ENCODE measurements at regions not wholly inside any gene's neighbourhood (a gene's known extent, or its start where the extent isn't known, plus 50 kb on each side); places are given as distances from the start of the nearest gene placed in this dataset.

- Histone ChIP-seq H3K4me3 (no peak overlapping the region), H3K4me1 (peaks cover 6% of the 10 kb centered on the region), H3K27ac (no peak overlapping the region), H3K9me3 (no peaks in the 10 kb centered on the region), H3K27me3 (no peaks in the 10 kb centered on the region), H3K36me3 (no peaks in the 10 kb centered on the region)
- TF ChIP-seq EP300 (IDR thresholded peaks at IDR 0.05) (no peak), POLR2AphosphoS5 (IDR thresholded peaks at IDR 0.05) (no peak), POLR2A (IDR thresholded peaks at IDR 0.05) (no peak)
- TF ChIP-seq, protein P1, sequence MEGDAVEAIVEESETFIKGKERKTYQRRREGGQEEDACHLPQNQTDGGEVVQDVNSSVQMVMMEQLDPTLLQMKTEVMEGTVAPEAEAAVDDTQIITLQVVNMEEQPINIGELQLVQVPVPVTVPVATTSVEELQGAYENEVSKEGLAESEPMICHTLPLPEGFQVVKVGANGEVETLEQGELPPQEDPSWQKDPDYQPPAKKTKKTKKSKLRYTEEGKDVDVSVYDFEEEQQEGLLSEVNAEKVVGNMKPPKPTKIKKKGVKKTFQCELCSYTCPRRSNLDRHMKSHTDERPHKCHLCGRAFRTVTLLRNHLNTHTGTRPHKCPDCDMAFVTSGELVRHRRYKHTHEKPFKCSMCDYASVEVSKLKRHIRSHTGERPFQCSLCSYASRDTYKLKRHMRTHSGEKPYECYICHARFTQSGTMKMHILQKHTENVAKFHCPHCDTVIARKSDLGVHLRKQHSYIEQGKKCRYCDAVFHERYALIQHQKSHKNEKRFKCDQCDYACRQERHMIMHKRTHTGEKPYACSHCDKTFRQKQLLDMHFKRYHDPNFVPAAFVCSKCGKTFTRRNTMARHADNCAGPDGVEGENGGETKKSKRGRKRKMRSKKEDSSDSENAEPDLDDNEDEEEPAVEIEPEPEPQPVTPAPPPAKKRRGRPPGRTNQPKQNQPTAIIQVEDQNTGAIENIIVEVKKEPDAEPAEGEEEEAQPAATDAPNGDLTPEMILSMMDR (IDR thresholded peaks at IDR 0.05) = no peak
- no peak for DNase-seq (ENCODE audit: low spot score in 2 of 2)
- WGBS = 55% methylated on average over 7 of the region's 7 CpGs
Observed at GRCh38 chr11:129286813-129287212, 88.8 kb upstream of the BARX2 start.

DNA sequence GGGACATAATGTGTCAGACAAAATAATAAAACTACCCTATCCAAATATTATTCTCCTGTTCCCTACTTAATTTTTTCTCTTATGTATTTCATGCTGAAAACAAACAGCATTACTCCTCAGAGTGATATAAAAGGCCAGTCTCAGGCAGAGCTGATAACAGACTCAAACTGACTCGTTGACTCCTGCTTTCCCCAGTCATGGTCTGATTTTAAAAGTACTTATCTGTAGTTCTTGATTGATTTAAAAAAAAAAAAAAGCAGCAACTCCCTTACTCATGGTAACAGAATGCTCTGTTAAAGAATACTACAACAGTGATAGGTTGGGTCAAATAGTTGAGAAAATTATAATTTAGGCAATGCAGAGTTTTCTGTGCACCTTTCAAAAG is 90.3 kb upstream of the BARX2 start:
- Histone ChIP-seq H3K4me1 (peaks cover 8% of the 10 kb centered on the region), H3K27me3 (no peaks in the 10 kb centered on the region), H3K9me3 (no peaks in the 10 kb centered on the region), H3K27ac (no peak overlapping the region), H3K4me3 (no peak overlapping the region), H3K36me3 (no peaks in the 10 kb centered on the region)
- TF ChIP-seq POLR2AphosphoS5 (IDR thresholded peaks at IDR 0.05) = no peak
- TF ChIP-seq, protein P1 (IDR thresholded peaks at IDR 0.05) = no peak
- no peak for TF ChIP-seq POLR2A (IDR thresholded peaks at IDR 0.05)
- no peak for TF ChIP-seq EP300 (IDR thresholded peaks at IDR 0.05)
- 58% methylated on average over 1 of the region's 1 CpG for WGBS
- no peak for DNase-seq (ENCODE audit: low spot score in 2 of 2)

DNA sequence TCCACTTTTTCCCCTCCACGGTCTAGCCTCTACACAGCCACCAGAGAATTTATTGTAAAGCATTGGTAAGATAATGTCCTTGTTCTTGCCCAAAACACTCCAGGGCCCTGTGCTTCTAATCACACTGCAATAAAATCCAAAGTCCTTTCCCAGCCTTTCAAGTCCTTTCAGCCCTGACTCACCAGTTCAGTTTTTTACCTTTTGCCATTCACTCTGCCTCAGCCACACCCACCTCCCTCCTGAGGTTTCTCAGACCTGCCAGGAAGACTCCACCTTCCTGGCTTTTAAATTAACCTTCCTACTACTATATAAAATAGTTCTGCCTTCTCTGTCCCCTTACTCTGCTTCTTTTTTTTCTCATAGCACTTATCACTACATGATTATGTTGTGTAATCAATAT is 91.0 kb upstream of the ARHGAP32 start:
- Histone ChIP-seq H3K36me3 (no peaks in the 10 kb centered on the region), H3K9me3 (no peaks in the 10 kb centered on the region), H3K4me3 (no peak overlapping the region), H3K27me3 (no peaks in the 10 kb centered on the region), H3K4me1 (peaks cover 20% of the 10 kb centered on the region), H3K27ac (no peak overlapping the region)
- no peak for DNase-seq (ENCODE audit: low spot score in 2 of 2)
- TF ChIP-seq EP300 (IDR thresholded peaks at IDR 0.05) (no peak), POLR2AphosphoS5 (IDR thresholded peaks at IDR 0.05) (no peak), POLR2A (IDR thresholded peaks at IDR 0.05) (no peak)
- TF ChIP-seq, protein P1 (IDR thresholded peaks at IDR 0.05) = no peak
- WGBS = 56% methylated on average over 1 of the region's 1 CpG

GRCh38 chr11:129282634-129283033 is 90.5 kb upstream of the ARHGAP32 start:
- no peak for DNase-seq (ENCODE audit: low spot score in 2 of 2)
- peaks cover 24% of the 10 kb centered on the region for H3K4me1 ChIP-seq
- H3K4me3 ChIP-seq = no peak overlapping the region
- no peak overlapping the region for H3K27ac ChIP-seq
- 48% methylated on average over 2 of the region's 2 CpGs for WGBS
- H3K36me3 ChIP-seq = no peaks in the 10 kb centered on the region
- TF ChIP-seq EP300 (IDR thresholded peaks at IDR 0.05) (no peak), POLR2AphosphoS5 (IDR thresholded peaks at IDR 0.05) (no peak), POLR2A (IDR thresholded peaks at IDR 0.05) (no peak)
- TF ChIP-seq, protein P1 (IDR thresholded peaks at IDR 0.05) = no peak
- H3K9me3 ChIP-seq = no peaks in the 10 kb centered on the region
- no peaks in the 10 kb centered on the region for H3K27me3 ChIP-seq

GRCh38 chr11:129281471-129282415 is 89.6 kb upstream of the ARHGAP32 start:
- H3K9me3 ChIP-seq = no peaks in the 10 kb centered on the region
- TF ChIP-seq POLR2A (IDR thresholded peaks at IDR 0.05) (no peak), EP300 (IDR thresholded peaks at IDR 0.05) (no peak), POLR2AphosphoS5 (IDR thresholded peaks at IDR 0.05) (no peak)
- TF ChIP-seq, protein P1 (IDR thresholded peaks at IDR 0.05) = no peak
- no peaks in the 10 kb centered on the region for H3K27me3 ChIP-seq
- H3K4me1 ChIP-seq = peaks cover 33% of the 10 kb centered on the region
- no peak overlapping the region for H3K27ac ChIP-seq
- WGBS = 86% methylated on average over 11 of the region's 11 CpGs
- no peak for DNase-seq (ENCODE audit: low spot score in 2 of 2)
- H3K36me3 ChIP-seq = no peaks in the 10 kb centered on the region
- no peak overlapping the region for H3K4me3 ChIP-seq
